ENCODE measurements at regions not wholly inside any gene's neighbourhood (a gene's known extent, or its start where the extent isn't known, plus 50 kb on each side); places are given as distances from the start of the nearest gene placed in this dataset.

- Histone ChIP-seq H3K36me3 (no peaks in the 10 kb centered on the region), H3K4me1 (no peaks in the 10 kb centered on the region), H3K27ac (no peak overlapping the region), H3K4me3 (no peak overlapping the region), H3K9me3 (no peaks in the 10 kb centered on the region), H3K27me3 (no peaks in the 10 kb centered on the region)
- DNase-seq = no peak
- no peak for TF ChIP-seq CTCF (IDR thresholded peaks at IDR 0.05)
- ATAC-seq = no peak
- intact Hi-C loops (cut with DNase I) = no loop called here
- no peak for FAIRE-seq
- 58 to 74% methylated on average over 3 of the region's 3 CpGs for WGBS, 2 donors
These were observed 248.2 kb upstream of the CDH20 start for GRCh38 chr18:61085036-61085435.

GRCh38 chr18:61085761-61086160 lies 247.5 kb upstream of the CDH20 start:
- no peaks in the 10 kb centered on the region for H3K4me1 ChIP-seq
- no peaks in the 10 kb centered on the region for H3K9me3 ChIP-seq
- ATAC-seq (no peak), FAIRE-seq (no peak), DNase-seq (no peak)
- no peaks in the 10 kb centered on the region for H3K27me3 ChIP-seq
- intact Hi-C loops (cut with DNase I) = no loop called here
- H3K27ac ChIP-seq = no peak overlapping the region
- H3K36me3 ChIP-seq = no peaks in the 10 kb centered on the region
- no peak for TF ChIP-seq CTCF (IDR thresholded peaks at IDR 0.05)
- H3K4me3 ChIP-seq = no peak overlapping the region

DNA sequence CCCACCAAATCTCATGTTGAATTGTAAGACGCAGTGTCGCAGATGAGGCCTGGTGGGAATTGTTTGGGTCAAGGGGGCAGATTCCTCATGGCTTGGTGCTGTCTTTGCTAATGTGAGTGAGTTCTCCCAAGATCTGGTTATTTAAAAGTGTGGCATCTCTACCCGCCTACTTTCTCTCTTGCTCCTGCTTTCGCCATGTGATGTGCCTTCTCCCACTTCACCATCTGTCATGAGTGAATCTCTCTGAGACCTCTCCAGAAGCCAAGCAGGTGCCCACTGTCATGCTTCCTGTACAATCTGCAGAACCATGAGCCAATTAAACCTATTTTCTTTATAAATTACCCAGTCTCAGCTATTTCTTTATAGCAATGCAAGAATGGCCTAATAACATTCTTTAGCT lies 246.6 kb upstream of the CDH20 start:
- ATAC-seq = no peak

DNA sequence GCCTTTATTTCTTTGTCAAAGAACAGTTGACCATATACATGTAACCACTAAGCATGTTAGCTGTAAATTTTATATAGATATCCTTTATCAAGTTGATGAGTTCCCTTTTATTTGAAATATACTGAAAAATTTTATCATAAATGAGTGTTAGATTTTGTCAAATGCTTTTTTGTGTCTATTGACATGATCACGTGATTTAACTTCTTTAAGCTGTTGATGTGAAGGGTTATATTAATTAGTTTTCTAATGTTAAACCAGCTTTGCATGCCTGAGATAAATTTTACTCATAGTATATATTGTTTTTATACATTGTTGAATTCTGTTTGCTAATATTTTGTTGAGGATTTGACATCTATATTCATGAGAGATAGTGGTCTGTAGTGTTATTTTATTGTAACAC lies 241.9 kb upstream of the CDH20 start:
- Histone ChIP-seq H3K27me3 (no peaks in the 10 kb centered on the region), H3K27ac (no peak overlapping the region), H3K4me3 (no peak overlapping the region), H3K36me3 (no peaks in the 10 kb centered on the region), H3K9me3 (no peaks in the 10 kb centered on the region), H3K4me1 (no peaks in the 10 kb centered on the region)
- intact Hi-C loops (cut with DNase I) = no loop called here
- TF ChIP-seq CTCF (IDR thresholded peaks at IDR 0.05) = no peak
- DNase-seq = no peak
- no peak for FAIRE-seq
- WGBS, 2 donors = 56 to 57% methylated on average over 1 of the region's 1 CpG
- no peak for ATAC-seq

More for the DNA sequence above, 246.6 kb upstream of the CDH20 start:
- intact Hi-C loops (cut with DNase I) = no loop called here
- Histone ChIP-seq H3K4me3 (no peak overlapping the region), H3K9me3 (no peaks in the 10 kb centered on the region), H3K27me3 (no peaks in the 10 kb centered on the region), H3K36me3 (no peaks in the 10 kb centered on the region), H3K27ac (no peak overlapping the region), H3K4me1 (no peaks in the 10 kb centered on the region)
- WGBS, 2 donors = 89 to 96% methylated on average over 4 of the region's 4 CpGs
- no peak for TF ChIP-seq CTCF (IDR thresholded peaks at IDR 0.05)
- FAIRE-seq (no peak), DNase-seq (no peak)

DNA sequence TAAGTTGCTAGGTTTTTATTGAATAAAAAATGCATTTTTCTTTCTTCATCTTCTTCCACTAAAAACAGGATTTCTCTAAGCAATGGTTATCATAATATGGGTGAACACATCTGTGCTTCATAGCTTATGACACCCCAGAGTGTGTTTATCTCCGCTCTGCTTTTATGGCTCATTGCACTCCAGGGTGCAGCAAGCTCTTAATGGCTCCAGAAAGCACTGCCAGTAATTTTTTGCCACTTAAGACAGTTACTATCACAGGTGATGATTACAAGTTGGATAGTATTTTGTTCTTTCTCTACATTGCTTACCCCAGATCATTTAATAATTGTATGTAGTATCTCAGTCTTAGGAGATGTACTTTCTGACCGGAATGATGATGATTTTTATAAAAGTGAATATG lies 239.3 kb upstream of the CDH20 start:
- WGBS, 2 donors = 66 to 69% methylated on average over 2 of the region's 2 CpGs
- no peak for FAIRE-seq
- no peak for DNase-seq
- no peaks in the 10 kb centered on the region for H3K27me3 ChIP-seq
- peak in 2 of 4 donors; percentile 76 to 80 for ATAC-seq
- intact Hi-C loops (cut with DNase I) = no loop called here
- no peak overlapping the region for H3K27ac ChIP-seq
- H3K4me1 ChIP-seq = no peaks in the 10 kb centered on the region
- H3K9me3 ChIP-seq = no peaks in the 10 kb centered on the region
- no peak for TF ChIP-seq CTCF (IDR thresholded peaks at IDR 0.05)
- H3K36me3 ChIP-seq = no peaks in the 10 kb centered on the region
- H3K4me3 ChIP-seq = no peak overlapping the region
